Ammon's horn (tissue), 1 donor: ENCODE measurements at regions not wholly inside any gene's neighbourhood (a gene's known extent, or its start where the extent isn't known, plus 50 kb on each side); places are given as distances from the start of the nearest gene placed in this dataset.

Experiments used
- DNase-seq: peaks from one replicate; pipeline ENCODE4 v3.0.0-alpha.2; 2016; ENCODE audit warnings: low spot score

DNA sequence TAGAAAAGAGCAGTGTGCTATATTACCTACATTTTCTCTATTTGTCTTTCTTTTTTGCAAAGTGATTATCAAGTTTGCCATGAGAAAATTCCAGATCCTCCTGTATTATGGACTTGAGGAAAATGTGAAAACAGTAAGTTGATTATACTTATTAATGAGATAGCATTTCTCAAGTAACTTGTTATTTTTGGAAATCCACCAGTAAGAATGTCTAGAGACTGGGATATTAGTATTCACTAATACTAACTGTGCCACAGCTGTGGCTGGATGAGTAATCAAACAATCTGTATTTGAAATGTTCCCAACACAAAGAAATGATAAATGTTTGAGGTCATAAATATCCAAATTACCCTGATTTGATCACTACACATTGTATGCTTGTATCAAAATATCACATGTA lies 147.0 kb upstream of the CTSO start:
- no peak for DNase-seq

DNA sequence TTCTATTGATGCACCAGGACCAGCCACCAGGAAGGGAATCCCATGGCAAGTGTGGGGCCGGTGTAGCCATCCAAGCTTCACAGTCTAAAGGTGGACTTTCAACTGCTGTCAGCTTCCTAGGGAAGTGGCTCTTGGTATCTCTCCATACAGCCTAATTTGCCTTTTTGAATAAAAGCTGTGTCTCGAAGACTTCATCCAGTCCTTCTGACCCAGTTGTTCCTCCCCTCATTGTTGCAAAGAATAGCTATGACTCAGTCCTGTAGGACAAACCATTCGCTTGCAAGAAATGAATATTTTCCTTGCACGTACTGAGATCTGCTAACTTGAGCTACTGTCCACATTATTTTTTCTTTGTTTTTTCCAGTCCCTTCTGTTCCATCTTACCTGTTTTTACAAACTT lies 145.1 kb upstream of the CTSO start:
- DNase-seq: no peak

DNA sequence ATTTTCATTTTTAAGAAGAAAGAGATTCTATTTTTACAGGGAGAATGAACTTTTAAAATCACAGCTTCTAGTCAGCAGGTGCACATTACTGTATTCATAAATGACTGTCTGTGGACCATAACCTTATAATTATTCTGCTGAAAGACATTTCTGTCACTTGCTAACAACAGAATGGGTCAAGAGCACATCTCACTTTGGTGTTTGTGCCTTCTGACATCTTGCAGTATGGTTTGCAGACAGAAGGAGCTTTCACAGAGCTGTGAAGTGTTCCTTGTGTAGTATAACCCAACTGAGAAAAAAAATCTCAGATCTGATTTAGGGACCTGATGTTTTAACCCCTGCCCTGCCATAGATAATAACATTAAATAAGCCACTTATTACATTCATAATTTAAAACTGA lies 131.4 kb upstream of the CTSO start:
- DNase-seq: no peak

DNA sequence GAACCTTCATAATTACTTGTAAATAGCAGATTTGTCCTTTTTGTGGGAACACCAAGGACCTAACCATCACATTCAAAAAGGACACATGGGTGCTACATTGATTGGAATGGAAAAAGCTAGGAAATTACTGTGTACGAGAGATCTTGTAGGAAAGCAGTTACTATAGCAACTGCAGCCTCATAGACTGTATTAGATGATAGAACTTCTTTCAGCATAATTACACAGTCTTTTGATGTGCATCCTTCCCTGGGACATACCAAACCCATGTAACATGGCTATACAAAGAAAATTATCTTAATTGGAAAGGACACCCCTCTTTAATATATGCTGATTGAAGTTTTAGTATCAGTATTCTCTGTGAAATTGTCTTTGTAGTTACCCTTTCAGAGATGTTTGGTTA lies 130.7 kb upstream of the CTSO start:
- DNase-seq: peak; percentile 25

DNA sequence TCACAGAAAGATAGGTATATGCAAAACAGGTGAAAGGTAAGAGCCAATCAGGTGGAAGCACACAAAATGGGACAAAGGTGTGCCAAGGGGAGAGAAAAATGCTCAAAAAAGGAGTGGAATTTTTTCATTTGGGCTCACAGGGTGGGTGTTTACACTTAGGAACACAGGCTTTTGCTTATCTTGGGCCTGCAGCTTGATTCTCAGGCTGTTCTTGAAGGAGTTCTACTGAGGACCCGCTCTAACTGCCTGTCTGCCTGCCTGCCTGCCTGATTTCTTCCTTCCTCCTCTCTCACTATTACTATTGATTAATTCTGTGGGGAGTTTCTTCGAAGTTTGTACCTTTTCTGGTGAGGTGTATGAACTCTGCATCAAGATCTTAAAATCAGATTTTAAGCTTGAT lies 120.3 kb upstream of the CTSO start:
- DNase-seq: no peak

DNA sequence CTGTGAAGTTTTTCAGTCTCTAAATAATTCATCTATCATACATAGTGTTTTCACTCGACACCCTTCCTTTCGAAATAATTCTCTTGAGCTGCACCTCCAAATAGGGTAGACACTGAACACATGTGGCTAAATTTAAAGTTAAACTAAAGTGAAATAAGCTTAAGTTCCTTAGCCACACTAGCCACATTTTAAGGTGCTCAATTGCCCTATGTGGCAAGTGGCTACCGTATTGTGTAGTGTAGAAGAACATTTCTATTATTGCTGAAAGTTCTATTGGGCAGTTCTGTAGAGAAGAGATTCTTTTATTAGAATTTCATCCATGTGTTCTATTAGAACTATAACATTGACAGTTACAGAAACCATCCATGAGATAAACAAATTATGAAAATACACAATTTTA lies 107.0 kb upstream of the CTSO start:
- DNase-seq: no peak

DNA sequence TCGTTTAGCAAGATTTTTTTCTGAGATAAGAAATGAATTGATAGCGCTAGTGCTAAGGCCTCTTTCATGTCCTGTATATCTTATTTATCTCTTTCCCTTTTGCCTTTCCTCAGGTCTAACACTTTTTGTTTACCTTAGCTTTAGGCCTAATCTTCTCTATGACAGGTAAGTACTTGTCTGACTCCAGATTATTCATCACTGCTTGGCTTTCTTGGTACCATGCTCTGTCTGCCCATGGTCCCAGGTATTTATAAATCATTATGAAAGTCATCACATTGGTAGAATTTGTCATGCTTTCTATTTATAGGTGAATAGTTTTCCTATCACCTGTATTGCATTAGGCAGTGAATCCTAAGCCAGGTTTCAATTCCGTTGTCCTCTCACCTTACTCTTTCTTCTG lies 99.5 kb upstream of the CTSO start:
- no peak for DNase-seq

DNA sequence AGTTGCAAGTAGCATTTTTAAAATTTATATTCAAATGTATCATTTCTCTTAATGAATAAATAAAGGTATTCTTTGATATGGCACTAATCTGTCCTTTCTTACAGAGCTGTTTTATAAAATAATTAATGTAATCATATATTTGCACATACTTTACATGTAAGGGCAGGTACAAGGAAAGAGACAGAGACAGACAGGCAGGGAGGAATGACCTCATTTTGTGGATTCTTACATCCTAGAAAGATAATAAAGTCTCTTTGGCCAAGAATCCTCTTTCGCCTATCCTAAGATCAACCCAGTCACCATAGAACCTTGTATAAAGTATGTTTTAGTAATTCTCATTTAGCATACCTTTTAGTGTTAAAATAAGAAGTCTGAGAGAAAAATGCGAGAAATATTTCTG lies 98.5 kb upstream of the CTSO start:
- no peak for DNase-seq

DNA sequence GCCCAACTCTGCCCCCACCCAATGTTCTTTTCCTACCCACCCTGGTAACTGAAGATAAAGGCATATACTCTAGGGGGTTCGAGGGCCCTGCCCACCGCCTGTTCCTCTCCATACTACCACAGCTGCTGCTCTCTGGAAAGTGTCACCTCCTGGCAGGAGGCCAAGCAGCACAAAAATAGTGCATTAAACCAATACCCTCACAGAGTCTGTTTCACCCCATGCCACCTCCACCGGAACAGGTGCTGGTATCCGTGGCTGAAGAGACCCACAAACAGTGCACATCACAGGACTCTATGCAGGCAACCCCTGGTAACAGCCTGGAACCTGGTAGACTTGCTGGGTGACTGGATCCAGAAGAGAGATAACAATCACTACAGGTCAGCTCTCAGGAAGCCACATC lies 85.1 kb upstream of the CTSO start:
- no peak for DNase-seq

DNA sequence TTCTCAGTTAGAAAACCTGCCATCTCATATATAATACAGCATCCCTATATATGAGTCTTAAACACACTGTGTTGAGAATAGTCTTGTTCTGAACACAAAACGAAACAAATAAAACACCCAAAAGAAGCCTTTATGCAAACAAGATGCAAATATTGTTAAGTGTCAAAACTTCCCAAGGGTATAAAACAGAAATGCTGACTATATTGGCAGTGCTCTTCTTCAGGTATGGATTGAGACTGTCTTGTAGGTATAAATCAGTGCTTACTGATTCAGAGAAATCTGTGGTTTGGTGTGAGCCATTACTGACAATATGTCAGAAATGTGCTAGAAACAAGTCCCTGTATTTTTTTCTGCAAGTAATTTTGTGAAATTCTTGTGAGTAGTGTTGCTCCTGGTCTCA lies 82.8 kb upstream of the CTSO start:
- no peak for DNase-seq

DNA sequence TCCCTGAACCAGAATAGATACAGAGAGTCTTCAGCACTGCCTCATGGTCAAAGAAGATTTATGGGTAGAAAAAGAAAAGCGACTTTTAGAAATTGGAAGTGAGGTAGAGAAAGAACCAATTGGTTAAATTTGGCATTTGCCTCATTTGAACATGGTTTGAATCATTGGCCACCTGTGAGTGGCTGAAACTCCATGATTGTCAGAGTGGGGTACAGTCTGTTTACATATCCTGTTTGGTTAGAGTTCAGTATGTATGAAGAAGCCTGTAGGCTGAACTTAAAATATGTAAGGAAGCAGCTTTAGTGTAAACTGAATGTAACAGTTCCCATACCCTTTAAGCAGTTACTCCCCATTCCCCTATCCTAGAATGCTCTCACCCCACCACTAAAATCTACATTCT lies 76.0 kb upstream of the CTSO start:
- DNase-seq: no peak

DNA sequence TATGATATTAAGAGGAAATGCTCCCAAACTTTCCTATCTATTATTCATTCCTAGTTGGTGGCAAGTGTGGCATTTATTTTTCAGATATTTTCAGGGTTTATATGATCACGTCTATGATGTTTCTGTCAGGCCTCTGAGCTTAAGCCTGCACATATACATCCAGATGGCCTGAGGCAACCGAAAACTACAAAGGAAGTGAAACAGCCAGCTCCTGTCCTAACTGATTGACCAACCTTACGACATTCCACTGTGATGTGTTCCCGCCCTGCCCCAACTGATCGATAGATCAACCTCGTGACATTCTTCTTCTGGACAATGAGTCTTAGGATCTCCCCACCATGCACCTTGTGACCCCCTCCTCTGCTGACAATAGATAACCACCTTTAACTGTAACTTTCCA lies 67.6 kb upstream of the CTSO start:
- no peak for DNase-seq

DNA sequence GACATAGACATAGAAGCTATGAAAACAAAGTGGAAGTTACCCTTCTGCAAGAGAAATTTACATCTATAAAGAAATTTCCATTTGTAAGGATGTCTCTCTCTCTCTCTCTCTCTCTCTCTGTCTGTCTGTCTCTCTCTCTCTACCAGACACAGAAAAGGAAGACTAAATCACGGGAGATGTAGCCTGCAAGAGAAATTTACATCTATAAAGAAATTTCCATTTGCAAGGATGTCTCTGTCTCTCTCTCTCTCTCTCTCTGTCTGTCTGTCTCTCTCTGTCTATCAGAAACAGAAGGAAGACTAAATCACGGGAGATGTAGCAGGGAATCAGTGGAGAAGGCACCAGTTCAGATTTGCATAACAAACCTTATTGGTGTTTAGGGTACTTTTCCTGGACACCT lies 65.6 kb upstream of the CTSO start:
- no peak for DNase-seq

DNA sequence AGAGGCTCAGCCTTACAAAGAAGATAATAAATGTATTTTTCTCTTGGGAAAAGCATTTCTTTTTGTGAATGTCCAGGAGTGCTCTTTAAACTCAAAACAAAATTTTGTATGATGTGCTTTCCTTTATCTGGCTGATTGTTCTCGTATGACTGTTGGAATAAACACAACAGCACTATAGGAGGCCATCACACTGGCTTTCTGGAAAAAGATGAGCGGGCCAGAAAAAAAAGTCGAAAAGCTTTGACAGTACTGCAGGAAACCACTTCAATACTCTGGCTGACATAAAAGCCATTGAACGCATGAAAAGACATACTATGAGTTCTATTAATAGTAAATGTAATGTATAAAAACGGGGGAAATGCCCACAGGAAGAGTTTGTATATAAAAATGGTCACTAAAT lies 64.7 kb upstream of the CTSO start:
- no peak for DNase-seq

DNA sequence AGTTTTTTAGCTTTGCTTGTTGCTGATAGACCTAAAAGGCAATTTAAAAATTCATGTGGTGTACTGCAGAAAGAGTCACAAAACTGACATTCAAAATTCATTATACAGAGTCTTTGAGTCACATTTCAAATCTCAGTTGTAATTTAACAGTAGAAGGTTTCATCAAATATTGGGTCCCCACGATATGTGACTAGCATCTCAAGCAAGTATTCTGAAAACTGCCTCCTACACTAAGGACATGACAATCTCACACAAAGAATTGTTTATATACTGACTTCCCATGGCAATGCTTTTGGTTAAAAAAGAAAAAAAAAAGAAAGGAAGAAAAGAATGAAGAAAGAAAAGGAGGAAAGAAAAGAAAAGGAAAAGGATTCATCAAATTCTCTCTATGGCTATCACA lies 62.1 kb upstream of the CTSO start:
- DNase-seq: no peak

DNA sequence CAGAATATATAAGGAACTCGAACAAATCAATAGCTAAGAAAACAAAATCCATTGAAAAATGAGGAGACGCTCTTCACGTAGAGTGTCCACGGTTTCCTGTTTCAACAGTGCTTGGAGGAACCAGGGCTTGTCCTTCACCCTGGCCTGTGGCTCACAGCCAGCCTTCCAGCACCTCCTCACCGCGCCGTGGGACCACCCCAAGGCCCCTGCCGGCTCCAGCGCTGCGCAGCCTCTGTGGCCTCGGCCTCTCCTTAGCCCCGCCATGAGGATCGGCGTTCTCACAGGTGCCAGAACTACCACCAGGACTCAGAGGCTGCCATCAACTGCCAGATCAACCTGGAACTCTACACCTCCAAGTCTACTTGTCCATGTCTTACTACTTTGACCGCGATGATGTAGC lies 52.5 kb upstream of the CTSO start:
- DNase-seq: no peak
